Iris pigment epithelial cell (primary cell): ENCODE measurements at regions not wholly inside any gene's neighbourhood (a gene's known extent, or its start where the extent isn't known, plus 50 kb on each side); places are given as distances from the start of the nearest gene placed in this dataset.
"Not testable (repeated sequence)": the region's sequence is repeated elsewhere in the genome, so short reads cannot be mapped to it uniquely, and the experiment has no call there.

Experiments
- DNase-seq: peaks from one replicate; pipeline ENCODE4 v3.0.0-alpha.2; 2011; ENCODE audit warnings: low read depth

GRCh38 chr5:8561854-8562253 lies 692.9 kb downstream of the MTRR start:
- no peak for DNase-seq

GRCh38 chr5:8563540-8563939 lies 694.6 kb downstream of the MTRR start:
- DNase-seq = not testable (repeated sequence)

- DNase-seq = no peak
Measured at GRCh38 chr5:8568858-8569257, 699.9 kb downstream of the MTRR start.

- no peak for DNase-seq
Measured at GRCh38 chr5:8570528-8570927, 701.6 kb downstream of the MTRR start.

- DNase-seq = no peak
Measured at GRCh38 chr5:8576178-8576577, 707.2 kb downstream of the MTRR start.

- DNase-seq = peak; percentile 41
Measured at GRCh38 chr5:8577792-8578191, 708.8 kb downstream of the MTRR start.

GRCh38 chr5:8580298-8580697 lies 711.4 kb downstream of the MTRR start:
- DNase-seq = no peak

GRCh38 chr5:8581047-8581446 lies 712.1 kb downstream of the MTRR start:
- DNase-seq = no peak

- DNase-seq = peak; percentile 6
Measured at GRCh38 chr5:8585230-8586018, 716.5 kb downstream of the MTRR start.

GRCh38 chr5:8590959-8591358 lies 722.0 kb downstream of the MTRR start:
- no peak for DNase-seq

- DNase-seq = no peak
Measured at GRCh38 chr5:8598356-8598755, 729.4 kb downstream of the MTRR start.

GRCh38 chr5:8598996-8599395 lies 730.0 kb downstream of the MTRR start:
- no peak for DNase-seq

- DNase-seq = no peak
Measured at GRCh38 chr5:8600843-8601242, 731.9 kb downstream of the MTRR start.

- DNase-seq = peak; percentile 21
Measured at GRCh38 chr5:8601831-8602354, 732.9 kb downstream of the MTRR start.

- DNase-seq = no peak
Measured at GRCh38 chr5:8606231-8606630, 737.3 kb downstream of the MTRR start.

- DNase-seq = no peak
Measured at GRCh38 chr5:8611067-8611466, 742.1 kb downstream of the MTRR start.

GRCh38 chr5:8613078-8613685 lies 744.2 kb downstream of the MTRR start:
- DNase-seq = no peak

GRCh38 chr5:8615142-8615858 lies 746.4 kb downstream of the MTRR start:
- DNase-seq = no peak

GRCh38 chr5:8628521-8628920 lies 759.6 kb downstream of the MTRR start:
- DNase-seq = no peak

- no peak for DNase-seq
Measured at GRCh38 chr5:8633259-8633658, 764.3 kb downstream of the MTRR start.

- peak; percentile 61 for DNase-seq
Measured at GRCh38 chr5:8633696-8634095, 764.7 kb downstream of the MTRR start.

- no peak for DNase-seq
Measured at GRCh38 chr5:8634219-8634618, 765.3 kb downstream of the MTRR start.
